ENCODE measurements at regions not wholly inside any gene's neighbourhood (a gene's known extent, or its start where the extent isn't known, plus 50 kb on each side); places are given as distances from the start of the nearest gene placed in this dataset.

DNA sequence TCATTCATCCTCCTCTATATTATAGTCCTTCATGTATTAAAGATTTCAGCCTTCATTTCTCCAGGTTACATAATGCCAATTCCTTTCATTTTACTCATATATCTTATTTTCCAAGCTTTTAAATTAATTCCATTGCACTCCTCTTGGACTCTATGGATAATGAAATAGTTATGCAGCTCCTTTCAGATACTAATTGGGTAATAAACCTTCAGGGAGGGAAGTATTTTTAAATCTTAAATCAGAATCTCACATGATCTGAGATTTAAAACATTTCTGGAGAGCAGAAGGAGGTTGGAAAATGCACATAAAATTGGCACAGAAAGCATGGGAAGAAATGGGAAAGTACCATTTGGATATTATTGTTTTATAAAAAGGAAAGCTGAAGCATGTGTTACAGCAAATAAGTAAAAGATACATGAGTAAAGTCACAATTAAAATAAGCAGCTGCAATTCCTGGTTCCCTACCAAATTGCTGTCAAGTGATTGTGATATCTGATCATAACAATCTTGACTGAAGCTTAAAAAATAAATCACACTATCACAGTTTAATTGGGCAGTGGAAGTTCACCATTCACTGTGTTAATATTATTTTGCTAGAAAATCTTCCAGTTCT is 257.9 kb upstream of the NREP start:
- ATAC-seq (no peak), DNase-seq (no peak)
- H3K36me3 Mint-ChIP-seq (ENCODE audit: insufficient read depth): no peaks in the 10 kb centered on the region
- no peak overlapping the region for H3K4me3 Mint-ChIP-seq
- no peaks in the 10 kb centered on the region for H3K4me1 Mint-ChIP-seq (ENCODE audit: low read depth)
- H3K27me3 Mint-ChIP-seq (ENCODE audit: low read depth): no peaks in the 10 kb centered on the region
- no peaks in the 10 kb centered on the region for H3K9me3 Mint-ChIP-seq

DNA sequence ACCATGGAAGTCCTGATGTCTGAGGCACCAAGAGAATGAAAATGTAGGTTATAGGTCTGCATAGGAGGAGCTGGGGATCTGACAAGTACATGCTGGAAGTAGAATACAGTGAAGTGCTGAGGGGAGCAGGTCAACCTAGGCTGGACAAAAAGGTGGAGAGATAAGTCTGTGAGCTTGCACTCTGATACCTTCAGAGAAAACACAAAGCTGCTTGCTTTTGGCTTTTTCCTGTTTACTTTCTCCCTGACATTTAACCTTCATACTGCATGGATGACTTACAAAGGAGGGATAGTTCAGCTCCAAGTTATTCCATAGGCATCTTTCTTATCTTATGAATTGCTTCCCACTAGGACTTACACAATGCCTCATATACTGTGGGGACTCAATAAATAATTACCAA is 256.7 kb upstream of the NREP start:
- Mint-ChIP-seq H3K4me3 (no peak overlapping the region), H3K27me3 (ENCODE audit: low read depth) (no peaks in the 10 kb centered on the region), H3K4me1 (ENCODE audit: low read depth) (no peaks in the 10 kb centered on the region), H3K36me3 (ENCODE audit: insufficient read depth) (no peaks in the 10 kb centered on the region), H3K9me3 (no peaks in the 10 kb centered on the region)
- DNase-seq (no peak), ATAC-seq (no peak)

DNA sequence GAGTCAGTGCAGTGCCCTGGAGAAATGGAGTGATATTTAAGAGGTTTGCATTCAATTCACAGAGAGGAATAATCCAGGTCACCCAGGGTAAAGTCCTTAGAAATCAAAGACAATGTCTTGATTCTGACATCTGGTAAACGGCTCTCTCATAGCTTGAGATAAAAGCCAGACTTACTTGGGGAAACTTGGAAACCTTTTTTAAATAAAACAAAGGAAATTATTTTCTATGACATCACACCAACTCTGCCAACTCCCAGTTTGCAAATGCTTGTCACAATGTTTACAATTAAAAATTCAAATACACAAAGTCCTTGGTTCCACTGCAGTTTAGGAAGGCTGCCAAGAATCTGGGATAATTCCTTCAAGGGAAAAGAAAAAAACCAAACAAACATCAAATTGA is 255.1 kb upstream of the NREP start:
- Mint-ChIP-seq H3K4me1 (ENCODE audit: low read depth) (no peaks in the 10 kb centered on the region), H3K9me3 (no peaks in the 10 kb centered on the region), H3K4me3 (no peak overlapping the region), H3K27me3 (ENCODE audit: low read depth) (no peaks in the 10 kb centered on the region), H3K36me3 (ENCODE audit: insufficient read depth) (no peaks in the 10 kb centered on the region)
- DNase-seq (no peak), ATAC-seq (no peak)

DNA sequence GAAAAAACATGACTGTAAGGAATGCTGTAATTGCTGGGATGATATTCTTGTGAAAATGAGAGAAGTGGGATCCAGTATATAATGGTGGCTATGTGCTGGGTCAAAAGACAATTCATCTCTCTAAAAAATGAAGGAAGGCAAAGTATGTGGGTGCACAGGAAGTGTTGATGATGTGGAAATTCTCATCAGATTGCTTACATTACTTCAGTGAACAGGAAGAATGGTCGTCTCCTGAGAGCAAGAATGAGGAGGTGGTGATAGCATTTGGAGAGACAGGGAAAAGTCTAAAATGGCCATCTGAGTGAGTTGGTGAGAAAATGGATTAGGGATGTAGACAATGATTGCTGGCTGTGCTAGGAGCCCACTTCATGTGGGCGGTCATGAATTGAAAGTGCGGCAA is 253.5 kb upstream of the NREP start:
- Mint-ChIP-seq H3K27me3 (ENCODE audit: low read depth) (no peaks in the 10 kb centered on the region), H3K36me3 (ENCODE audit: insufficient read depth) (no peaks in the 10 kb centered on the region), H3K4me3 (no peak overlapping the region), H3K4me1 (ENCODE audit: low read depth) (no peaks in the 10 kb centered on the region), H3K9me3 (no peaks in the 10 kb centered on the region)
- ATAC-seq: no peak
- DNase-seq: no peak

GRCh38 chr5:112006721-112007120 is 249.7 kb upstream of the NREP start:
- no peaks in the 10 kb centered on the region for H3K27me3 Mint-ChIP-seq (ENCODE audit: low read depth)
- no peak for ATAC-seq

DNA sequence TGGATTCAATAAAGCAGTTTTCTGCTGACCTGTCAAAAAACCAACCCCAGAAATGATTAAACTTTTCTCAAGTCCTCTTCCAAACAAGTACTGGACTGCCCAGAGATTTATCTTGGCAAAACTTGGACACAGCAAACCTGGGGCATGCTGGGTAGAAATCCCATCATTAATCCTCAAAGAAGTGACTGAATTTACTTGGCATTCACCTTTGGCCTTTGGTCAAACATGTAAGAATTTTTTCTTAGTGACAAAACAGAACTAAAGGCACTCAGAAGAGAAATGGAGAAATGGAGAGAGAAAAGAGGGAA is 248.6 kb upstream of the NREP start:
- H3K36me3 Mint-ChIP-seq (ENCODE audit: insufficient read depth): no peaks in the 10 kb centered on the region
- no peak for ATAC-seq
- no peaks in the 10 kb centered on the region for H3K4me1 Mint-ChIP-seq (ENCODE audit: low read depth)
- H3K9me3 Mint-ChIP-seq: peaks cover 2% of the 10 kb centered on the region
- H3K4me3 Mint-ChIP-seq: no peak overlapping the region
- H3K27me3 Mint-ChIP-seq (ENCODE audit: low read depth): no peaks in the 10 kb centered on the region
- no peak for DNase-seq

More at GRCh38 chr5:112006721-112007120, 249.7 kb upstream of the NREP start:
- no peaks in the 10 kb centered on the region for H3K4me1 Mint-ChIP-seq (ENCODE audit: low read depth)
- no peak overlapping the region for H3K4me3 Mint-ChIP-seq
- peaks cover 2% of the 10 kb centered on the region for H3K9me3 Mint-ChIP-seq
- no peaks in the 10 kb centered on the region for H3K36me3 Mint-ChIP-seq (ENCODE audit: insufficient read depth)
- no peak for DNase-seq

- DNase-seq (no peak), ATAC-seq (no peak)
- H3K4me3 Mint-ChIP-seq: no peak overlapping the region
- no peaks in the 10 kb centered on the region for H3K27me3 Mint-ChIP-seq (ENCODE audit: low read depth)
- H3K36me3 Mint-ChIP-seq (ENCODE audit: insufficient read depth): no peaks in the 10 kb centered on the region
- H3K9me3 Mint-ChIP-seq: peaks cover 2% of the 10 kb centered on the region
- H3K4me1 Mint-ChIP-seq (ENCODE audit: low read depth): no peaks in the 10 kb centered on the region
These were observed 248.1 kb upstream of the NREP start for GRCh38 chr5:112004867-112005622.

DNA sequence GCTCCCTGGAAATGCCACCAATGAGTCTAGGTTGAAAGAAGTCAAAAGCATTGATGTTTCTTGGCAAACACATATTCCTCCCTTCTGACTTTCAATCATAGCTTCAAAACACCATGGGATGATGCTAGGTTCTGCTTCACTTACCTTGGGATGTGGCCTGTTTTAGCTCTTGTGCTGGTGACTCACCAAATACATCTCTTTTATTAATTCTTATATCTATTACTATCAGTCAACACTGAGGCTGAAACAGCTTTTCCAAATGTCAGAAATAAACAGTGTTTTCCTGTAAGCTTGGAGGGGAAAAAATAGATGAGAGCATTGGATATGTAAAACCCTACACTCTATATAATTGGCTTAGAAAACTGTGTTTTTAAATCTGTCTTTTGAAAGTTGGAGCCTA is 245.4 kb upstream of the NREP start:
- DNase-seq: no peak
- Mint-ChIP-seq H3K36me3 (ENCODE audit: insufficient read depth) (no peaks in the 10 kb centered on the region), H3K4me1 (ENCODE audit: low read depth) (no peaks in the 10 kb centered on the region), H3K9me3 (peaks cover 2% of the 10 kb centered on the region), H3K27me3 (ENCODE audit: low read depth) (no peaks in the 10 kb centered on the region), H3K4me3 (no peak overlapping the region)
- no peak for ATAC-seq

DNA sequence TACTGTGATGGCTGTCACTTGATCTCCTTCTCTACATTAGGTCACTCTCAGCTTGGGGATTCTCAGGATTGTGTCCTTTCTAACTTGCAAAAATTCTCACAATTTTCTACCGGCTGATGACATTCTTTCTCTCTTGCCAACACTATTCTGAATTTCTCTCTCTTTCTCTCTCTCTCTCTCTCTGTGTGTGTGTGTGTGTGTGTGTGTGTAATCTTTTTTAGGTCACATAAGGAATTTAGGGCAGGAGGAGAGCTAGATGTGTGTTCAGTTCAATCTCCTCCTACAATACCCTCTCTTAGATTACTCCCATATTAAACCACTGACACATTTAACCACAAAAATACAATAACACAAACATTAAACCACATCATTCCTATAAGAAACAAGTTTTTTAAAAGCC is 242.3 kb upstream of the NREP start:
- Mint-ChIP-seq H3K36me3 (ENCODE audit: insufficient read depth) (no peaks in the 10 kb centered on the region), H3K4me1 (ENCODE audit: low read depth) (no peaks in the 10 kb centered on the region), H3K4me3 (no peak overlapping the region), H3K27me3 (ENCODE audit: low read depth) (no peaks in the 10 kb centered on the region), H3K9me3 (no peaks in the 10 kb centered on the region)
- ATAC-seq: no peak
- no peak for DNase-seq

DNA sequence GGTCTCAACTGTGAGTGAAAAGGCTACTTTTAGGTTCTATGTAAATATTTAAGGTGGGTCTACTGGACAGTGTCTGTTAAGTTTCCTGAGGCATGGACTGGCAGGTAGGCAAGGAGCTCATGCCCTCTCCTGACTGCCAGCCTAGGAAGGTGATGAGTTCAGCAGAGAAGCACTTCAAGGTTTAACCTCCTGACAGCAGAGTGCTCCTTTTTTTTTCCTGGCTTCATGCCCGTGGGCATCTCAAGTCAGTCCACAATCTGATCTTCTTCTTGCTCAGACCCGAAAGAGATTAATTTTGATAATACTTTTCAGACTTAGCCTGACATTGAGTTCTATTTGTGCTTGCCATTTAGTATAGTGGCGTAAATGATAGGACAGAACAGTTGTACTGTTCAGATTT is 241.9 kb upstream of the NREP start:
- no peaks in the 10 kb centered on the region for H3K27me3 Mint-ChIP-seq (ENCODE audit: low read depth)
- H3K4me1 Mint-ChIP-seq (ENCODE audit: low read depth): no peaks in the 10 kb centered on the region
- ATAC-seq (no peak), DNase-seq (no peak)
- no peaks in the 10 kb centered on the region for H3K9me3 Mint-ChIP-seq
- H3K4me3 Mint-ChIP-seq: no peak overlapping the region
- H3K36me3 Mint-ChIP-seq (ENCODE audit: insufficient read depth): no peaks in the 10 kb centered on the region

- H3K4me1 Mint-ChIP-seq (ENCODE audit: low read depth): no peaks in the 10 kb centered on the region
- H3K36me3 Mint-ChIP-seq (ENCODE audit: insufficient read depth): no peaks in the 10 kb centered on the region
- peaks cover under 1% of the 10 kb centered on the region for H3K9me3 Mint-ChIP-seq
- DNase-seq: no peak
- ATAC-seq: no peak
- no peak overlapping the region for H3K4me3 Mint-ChIP-seq
- no peaks in the 10 kb centered on the region for H3K27me3 Mint-ChIP-seq (ENCODE audit: low read depth)
These were observed 240.7 kb upstream of the NREP start for GRCh38 chr5:111997711-111998110.

- Mint-ChIP-seq H3K36me3 (ENCODE audit: insufficient read depth) (no peaks in the 10 kb centered on the region), H3K27me3 (ENCODE audit: low read depth) (no peaks in the 10 kb centered on the region), H3K9me3 (peaks cover 3% of the 10 kb centered on the region), H3K4me1 (ENCODE audit: low read depth) (no peaks in the 10 kb centered on the region), H3K4me3 (no peak overlapping the region)
- DNase-seq (no peak), ATAC-seq (no peak)
These were observed 240.3 kb upstream of the NREP start for GRCh38 chr5:111997308-111997707.

DNA sequence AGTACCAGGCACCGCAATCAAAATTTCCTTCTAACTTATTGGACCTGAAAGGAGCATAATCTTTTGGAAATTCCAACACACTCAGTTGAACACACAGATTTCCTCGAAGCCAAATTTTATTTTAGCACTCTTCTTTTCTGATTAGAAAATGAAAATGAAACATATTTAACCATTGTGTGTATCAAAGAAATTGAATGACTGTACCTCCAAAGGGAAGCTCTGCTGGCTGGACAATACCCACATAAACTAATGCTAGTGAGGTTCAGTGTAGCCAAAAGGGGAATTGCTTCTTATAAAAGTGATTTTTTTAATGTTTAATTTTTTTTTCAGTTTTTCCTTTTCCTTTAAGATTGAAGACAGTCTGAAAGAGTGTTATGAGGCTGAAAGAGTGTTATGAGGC is 239.6 kb upstream of the NREP start:
- Mint-ChIP-seq H3K4me3 (no peak overlapping the region), H3K9me3 (peaks cover 3% of the 10 kb centered on the region), H3K27me3 (ENCODE audit: low read depth) (no peaks in the 10 kb centered on the region), H3K36me3 (ENCODE audit: insufficient read depth) (no peaks in the 10 kb centered on the region), H3K4me1 (ENCODE audit: low read depth) (no peaks in the 10 kb centered on the region)
- ATAC-seq (no peak), DNase-seq (no peak)

- Mint-ChIP-seq H3K4me1 (ENCODE audit: low read depth) (no peaks in the 10 kb centered on the region), H3K4me3 (no peak overlapping the region), H3K9me3 (peaks cover 3% of the 10 kb centered on the region), H3K36me3 (ENCODE audit: insufficient read depth) (no peaks in the 10 kb centered on the region), H3K27me3 (ENCODE audit: low read depth) (no peaks in the 10 kb centered on the region)
- no peak for ATAC-seq
- no peak for DNase-seq
These were observed 238.7 kb upstream of the NREP start for GRCh38 chr5:111995701-111996100.

GRCh38 chr5:111993242-111993641 is 236.2 kb upstream of the NREP start:
- DNase-seq (no peak), ATAC-seq (no peak)
- Mint-ChIP-seq H3K9me3 (peaks cover 3% of the 10 kb centered on the region), H3K27me3 (ENCODE audit: low read depth) (no peaks in the 10 kb centered on the region), H3K4me3 (no peak overlapping the region), H3K36me3 (ENCODE audit: insufficient read depth) (no peaks in the 10 kb centered on the region), H3K4me1 (ENCODE audit: low read depth) (no peaks in the 10 kb centered on the region)

Data from activated T-cell treated with anti-CD3 and anti-CD28 coated beads, Interleukin-2, amount 50 U/mL, for 4 hours (primary cell).